Amniotic epithelial cell (primary cell): ENCODE measurements at regions not wholly inside any gene's neighbourhood (a gene's known extent, or its start where the extent isn't known, plus 50 kb on each side); places are given as distances from the start of the nearest gene placed in this dataset.
"Not testable (repeated sequence)": the region's sequence is repeated elsewhere in the genome, so short reads cannot be mapped to it uniquely, and the experiment has no call there.

Experiments used
- DNase-seq: peaks from one replicate; pipeline ENCODE4 v3.0.0-alpha.2; 2010; ENCODE audit warnings: low read depth

DNA sequence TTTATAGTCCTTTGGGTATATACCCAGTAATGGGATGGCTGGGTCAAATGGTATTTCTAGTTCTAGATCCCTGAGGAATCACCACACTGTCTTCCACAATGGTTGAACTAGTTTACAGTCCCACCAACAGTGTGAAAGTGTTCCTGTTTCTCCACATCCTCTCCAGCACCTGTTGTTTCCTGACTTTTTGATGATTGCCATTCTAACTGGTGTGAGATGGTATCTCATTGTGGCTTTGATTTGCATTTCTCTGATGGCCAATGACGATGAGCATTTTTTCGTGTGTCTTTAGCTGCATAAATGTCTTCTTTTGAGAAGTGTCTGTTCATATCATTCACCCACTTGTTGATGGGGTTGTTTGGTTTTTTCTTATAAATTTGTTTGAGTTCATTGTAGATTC lies 612.5 kb upstream of the SGCD start:
- DNase-seq, result not testable (repeated sequence)

DNA sequence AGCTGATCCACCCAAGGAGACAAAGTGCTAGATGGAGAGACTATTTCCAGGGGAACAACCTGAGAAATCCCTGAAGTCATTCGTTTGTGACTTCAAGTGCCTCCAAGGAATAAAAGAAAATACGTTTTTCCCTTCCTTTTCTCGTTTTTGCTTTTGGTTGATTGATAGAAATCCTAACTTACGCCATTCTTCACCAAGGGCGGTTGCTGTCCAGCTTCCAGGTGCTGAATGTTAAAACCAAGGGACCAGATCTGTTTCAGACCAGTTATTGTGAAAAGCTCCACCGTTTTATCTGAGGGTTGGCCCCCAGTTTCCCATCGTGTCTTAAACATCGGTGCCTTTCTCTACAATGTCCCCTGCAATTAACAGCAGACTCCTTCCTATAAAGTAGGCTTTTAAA lies 600.7 kb upstream of the SGCD start:
- peak; percentile 0 for DNase-seq

DNA sequence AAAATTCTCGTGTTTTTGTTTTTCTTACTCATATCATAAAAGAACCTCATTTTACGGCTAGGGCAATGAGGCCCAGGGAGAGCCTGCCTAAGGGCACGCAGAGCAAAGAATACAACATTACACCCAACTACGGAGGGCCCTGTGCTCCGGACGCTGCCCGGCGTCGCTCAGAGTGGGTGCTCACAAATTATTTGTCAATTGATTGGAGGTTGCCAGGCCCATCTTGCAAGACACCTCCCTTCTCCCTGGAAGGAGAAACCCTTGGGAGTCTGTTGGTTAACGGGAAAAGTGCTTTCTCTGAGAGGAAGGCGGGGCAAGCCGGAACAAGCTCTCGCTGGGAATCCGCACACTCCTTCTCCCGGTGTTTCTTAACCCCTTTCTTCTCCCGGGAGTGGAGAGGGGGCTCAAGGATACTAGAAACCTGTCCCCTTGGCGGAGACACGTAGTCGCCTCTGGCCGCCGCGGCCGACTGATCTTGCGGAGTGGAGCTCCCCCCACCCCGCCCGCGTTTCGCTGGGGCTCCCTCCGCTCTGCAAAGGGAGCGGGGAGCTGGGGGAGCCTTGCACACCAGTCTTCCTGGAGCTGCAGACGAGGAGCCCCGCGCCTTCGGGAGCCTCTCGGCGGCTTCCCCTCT lies 599.3 kb upstream of the SGCD start:
- DNase-seq, result no peak

DNA sequence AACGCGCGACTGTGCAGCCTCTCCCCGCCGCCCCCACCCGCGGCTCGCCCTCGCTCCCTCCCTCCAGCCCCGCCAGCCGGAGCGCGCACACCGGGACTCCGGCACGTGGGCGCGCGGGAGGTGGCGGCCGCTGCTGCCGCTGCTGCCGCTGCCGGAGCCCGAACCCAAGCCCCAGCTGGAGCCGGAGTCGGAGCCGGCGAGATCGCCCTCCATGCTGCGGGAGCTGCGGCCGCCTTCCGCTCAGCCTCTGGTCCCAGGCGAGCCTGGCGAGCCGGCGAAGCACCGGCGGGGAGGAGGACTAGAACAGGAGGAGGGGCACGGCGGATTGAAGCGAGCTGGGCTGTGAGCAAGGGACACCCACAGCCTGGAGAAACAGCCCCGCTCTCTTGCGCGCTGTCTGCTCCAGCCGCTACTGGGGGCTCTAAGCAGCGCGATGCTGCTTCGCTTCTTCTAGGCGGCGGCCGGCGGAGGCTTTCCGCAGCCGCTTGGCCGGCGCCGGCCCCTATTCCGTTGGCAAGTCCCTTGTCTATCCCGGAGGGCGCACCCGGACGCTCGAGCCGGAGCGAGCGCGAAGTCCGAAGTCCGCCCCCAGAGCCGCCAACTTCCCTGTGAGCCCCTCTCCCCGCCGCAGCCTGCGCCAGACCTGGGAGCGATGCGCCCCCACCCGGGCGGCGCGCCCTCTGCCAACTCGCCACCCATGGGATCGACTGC lies 598.7 kb upstream of the SGCD start:
- peak; percentile 1 for DNase-seq

DNA sequence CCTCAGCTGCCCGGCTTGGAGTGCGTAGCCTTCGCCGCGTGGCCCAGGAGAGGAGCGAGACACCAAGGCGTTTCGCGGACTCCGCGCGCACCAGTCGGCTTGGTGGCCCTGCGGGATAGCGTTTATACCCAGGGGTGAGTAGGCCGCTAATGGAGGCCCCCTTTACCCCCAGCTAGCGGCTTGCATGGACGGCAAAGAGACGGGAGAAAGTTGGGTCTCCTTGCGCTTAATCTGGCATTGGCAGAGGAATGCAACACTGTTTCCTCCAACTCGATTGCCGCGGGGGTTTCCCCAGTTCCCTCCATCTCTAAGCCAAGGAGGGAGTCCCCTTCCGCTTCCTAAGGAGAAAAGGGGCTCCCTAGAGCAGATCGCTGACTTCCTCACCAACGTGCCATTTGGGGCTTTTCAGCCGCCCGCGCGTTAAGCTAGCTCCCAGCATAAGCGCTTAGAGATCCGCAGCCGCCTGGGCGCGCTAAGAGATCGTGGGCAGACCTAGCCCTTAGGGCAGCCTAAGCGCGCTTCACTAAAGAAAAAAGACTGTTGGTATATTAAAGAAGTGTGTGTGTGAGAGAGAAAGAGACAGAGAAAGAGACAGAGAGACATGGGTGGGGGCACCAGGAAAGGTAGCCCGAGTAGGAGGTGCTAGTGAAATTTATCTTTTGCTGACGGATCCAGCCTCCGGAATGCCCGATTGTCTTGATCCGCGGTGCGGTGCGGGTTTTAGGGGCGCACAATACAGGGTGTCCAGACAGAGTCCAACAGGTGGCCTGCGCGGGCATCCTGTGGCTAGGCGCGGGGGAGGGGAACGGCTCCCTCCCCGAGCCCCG lies 597.9 kb upstream of the SGCD start:
- no peak for DNase-seq

DNA sequence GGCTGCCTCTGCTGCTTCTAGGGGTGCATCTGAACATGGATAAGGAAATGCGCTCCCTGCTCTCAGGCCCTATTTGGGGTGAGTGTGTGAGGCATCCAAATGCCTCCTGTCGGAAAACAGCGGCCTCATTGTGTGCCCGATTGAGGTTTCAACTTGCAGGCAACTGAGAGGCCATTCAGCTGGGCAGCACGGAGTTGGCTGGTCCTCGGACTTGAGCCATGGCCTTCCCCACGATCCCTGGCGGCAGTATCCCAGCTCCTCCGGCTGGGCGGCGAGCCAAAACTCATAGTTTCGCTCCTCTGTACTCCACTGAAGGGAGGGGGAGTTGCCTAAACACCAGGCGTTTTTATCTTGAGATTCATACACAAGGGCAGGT lies 597.3 kb upstream of the SGCD start:
- no peak for DNase-seq

DNA sequence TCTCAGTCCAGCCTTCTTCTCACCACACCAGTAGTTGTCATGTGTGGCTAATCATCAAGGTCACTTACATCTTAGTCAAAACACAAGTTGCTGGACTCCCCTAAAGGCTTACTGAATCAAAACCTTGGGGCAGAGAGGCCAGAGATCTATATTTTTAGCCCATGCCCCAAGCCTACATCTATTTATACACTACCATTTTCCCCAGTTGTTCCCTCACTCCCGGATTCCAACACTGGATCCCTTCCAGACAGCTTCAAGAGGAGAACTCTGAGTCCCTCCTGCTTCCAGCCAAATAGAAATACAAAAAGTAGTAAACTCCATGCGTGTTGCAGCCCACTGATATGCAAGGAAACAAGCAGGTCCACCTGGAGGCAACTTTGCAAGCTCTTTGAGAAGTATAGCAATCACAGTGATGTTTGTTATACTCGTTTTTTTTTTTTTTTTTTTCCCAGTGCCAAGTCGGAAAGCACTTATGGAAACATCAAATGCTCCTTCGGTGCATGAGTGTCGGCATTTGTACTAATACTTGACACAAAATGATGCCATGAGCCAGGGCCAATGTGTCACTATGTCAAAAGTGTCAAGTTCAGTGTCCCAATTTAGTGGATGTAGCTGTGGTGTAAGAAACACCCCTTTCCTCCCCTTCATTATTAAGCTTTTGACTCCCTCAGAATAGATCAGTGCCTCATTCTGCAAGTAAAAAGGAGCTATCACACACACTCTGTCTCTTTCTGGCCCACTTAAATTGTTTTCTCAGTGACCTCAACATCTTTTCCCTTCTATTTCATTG lies 594.2 kb upstream of the SGCD start:
- no peak for DNase-seq

DNA sequence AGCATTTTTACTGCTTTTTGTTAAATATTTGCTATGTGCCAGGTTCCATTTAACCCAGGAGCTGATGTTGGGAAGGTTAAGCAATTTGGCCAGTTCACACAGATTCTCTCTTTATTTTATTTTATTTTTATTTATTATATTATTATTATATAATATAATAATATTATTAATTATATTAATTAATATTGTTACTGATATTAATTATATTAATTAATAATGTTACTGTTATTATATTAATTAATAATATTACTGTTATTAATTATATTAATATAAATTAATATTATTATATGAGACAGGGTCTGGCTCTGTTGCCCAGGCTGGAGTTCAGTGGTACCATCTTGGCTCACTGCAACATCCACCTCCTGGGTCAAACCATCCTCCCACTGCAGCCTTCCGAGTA lies 593.0 kb upstream of the SGCD start:
- no peak for DNase-seq

DNA sequence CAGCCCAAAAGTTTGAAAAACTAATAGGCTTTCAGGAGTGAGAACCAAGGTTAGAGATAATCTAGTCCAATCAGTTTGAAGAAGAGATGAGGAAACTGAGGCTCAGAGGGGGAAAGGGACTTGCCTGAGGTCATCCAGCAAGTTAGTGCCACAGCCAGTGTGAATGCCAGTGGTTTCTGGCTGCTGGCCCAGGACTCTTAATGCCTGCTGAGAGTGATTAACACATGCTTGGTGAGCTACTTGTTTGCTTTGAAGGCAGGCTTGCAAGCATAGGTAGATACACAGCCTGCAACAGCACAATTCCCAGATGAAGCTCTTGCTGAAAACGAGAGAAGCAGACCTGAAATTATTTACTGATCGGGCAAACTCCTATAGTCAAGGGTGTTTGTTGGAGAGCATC lies 591.6 kb upstream of the SGCD start:
- no peak for DNase-seq

DNA sequence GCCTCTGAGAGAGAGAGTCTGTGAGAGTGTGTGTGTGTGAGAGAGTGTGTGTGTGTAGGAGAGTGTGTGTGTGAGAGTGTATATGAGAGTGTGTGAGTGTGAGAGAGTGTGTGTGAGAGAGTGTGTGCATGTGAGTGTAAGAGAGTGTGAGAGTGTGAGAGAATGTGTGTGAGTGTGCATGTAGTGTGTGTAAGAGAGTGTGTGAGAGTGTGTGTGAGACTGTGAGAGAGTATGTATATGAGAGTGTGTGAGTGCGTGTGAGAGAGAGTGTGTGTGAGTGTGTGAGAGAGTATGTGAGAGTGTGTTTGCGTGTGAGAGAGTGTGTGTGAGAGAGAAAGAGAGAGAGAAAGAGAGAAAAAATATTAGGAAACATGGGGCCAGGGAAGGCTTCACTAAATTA lies 588.3 kb upstream of the SGCD start:
- DNase-seq, result no peak

DNA sequence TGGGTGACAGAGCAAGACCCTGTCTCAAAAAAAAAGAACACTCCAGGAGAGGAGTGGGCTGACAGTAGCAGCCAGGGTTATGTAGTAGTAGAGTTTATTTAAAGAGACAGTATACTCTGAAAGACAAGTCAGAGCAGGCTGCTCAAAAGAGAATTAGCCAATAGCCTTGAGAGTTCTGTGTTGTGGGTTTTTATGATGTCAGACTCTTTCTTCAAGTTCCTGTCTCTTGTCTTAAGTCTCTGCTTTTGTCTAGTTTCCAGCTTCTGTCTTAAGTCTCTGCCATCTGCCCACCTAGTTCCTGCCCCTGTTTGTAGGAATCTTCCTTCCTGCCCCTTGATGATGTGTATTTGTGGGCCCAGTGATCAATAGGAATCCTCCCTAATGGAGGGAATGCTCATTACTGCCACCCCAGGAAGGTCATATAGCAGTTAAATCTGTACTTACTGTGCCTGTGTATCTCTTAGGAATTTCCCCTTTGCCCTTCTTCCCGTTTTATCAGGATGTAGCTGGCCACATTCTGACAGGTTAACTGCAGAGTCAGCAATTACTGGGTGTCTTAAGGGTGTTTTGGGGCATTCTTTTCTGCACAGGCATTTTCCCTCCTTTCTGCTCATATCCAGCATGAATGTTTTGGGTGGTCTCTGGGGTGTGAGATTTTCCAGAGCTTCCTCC lies 580.5 kb upstream of the SGCD start:
- no peak for DNase-seq

DNA sequence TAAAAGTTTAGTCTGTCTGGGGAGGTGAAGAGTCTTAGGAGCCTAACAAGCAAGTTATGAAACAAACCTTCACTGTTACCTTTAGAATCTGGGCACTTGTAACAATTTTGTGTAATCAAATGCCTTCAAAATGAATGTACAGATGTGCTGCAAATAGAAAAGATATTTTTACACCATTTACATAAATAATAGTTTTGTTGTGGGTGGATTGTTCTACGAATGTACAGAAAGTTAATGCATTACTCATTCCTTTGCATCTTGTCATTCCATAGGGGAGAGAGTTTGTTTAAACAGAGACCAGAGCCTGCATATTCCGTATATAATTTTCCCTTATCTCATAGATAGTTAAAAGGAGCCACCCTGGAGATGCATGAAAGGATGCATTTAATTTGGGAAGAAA lies 576.9 kb upstream of the SGCD start:
- no peak for DNase-seq

DNA sequence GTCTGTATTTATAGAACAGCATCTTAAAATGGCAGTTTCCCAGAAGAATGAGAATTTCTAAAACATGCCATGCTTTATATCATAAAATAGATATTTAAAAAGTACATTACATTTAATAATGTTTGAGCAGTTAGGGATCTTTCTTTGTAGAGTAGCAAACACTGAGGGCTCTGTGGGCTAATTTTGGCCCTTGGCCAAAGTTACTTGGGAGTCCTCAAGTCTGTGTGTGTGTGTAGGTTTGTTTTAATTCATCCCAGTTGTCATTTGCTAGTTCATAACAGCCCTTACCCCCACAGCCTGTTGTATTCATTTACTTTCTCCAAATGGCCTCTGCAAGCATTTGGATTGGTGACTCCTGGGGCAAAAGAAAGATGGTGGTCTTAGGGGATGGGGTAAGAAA lies 576.4 kb upstream of the SGCD start:
- DNase-seq, result no peak

DNA sequence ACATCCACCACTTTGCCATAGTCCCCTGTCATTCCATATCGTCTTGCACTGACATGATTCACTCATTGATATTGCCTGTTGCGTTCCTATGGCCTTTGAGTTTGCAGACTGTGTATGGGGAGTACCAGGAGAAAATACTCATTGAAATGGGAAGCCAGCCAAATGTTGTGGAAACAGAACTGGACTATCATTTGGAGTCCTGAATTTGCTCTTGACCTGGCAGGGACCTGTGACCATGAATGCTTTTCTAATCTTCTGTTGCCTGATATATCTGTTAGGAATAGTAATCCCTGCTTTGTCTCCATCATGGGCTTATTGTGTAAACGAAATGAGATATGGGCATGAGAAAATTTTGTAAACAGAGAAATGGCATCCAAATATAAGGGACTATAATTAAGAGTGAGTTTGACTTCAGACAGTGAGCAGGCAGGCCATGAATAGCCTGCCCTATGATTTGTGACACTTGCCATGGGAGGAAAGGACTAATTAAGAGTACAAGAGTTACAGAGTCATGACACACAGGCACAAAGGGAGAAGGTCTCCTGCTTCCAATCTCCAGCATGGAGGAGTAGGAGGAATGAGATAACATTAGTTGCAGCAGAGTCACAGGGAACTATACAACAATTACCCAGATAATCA lies 572.9 kb upstream of the SGCD start:
- DNase-seq, result no peak

DNA sequence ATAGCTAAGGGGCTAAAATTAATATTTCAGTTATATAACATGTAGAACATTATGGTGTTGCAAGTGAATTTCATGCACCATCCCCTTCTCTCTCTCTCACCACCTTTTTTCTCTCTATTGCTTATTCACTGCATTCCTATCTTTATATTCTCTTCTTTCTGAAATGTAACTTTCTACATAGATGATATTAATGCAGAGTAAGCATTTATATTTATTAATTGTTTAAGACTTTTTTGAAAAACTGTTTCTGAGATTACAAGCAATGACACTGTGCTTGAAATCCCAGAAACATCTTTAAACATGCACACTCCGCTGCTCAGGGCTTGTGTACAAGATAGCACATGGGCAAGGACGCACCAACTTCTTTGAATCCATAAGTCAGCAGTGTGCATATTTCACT lies 567.7 kb upstream of the SGCD start:
- DNase-seq, result no peak

DNA sequence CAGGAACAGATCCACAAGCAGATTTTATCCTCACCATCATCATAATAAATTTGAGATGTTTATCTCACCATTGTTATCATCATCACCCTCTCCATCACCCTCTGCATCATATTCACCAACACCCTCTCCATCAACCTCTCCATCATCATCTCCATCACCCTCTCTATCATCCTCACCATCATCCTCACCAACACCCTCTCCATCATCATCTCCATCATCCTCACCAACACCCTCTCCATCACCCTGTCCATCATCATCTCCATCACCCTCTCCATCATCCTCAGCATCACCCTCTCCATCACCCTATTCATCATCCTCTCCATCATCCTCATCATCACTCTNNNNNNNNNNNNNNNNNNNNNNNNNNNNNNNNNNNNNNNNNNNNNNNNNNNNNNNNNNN lies 567.0 kb upstream of the SGCD start:
- DNase-seq, result no peak

DNA sequence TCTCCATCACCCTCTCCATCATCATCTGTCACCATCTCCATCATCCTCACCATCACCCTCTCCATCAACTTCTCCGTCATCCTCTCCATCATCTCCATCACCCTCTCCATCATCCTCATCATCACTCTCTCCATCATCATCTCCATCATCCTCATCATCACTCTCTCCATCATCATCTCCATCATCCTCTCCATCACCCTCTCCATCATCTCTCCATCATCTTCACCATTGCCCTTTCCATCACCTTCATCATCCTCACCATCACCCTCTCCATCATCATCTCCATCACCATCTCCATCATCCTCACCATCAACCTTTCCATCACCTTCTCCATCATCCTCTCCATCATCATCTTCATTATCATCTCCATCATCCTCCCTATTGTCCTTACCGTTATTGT lies 565.5 kb upstream of the SGCD start:
- DNase-seq, result no peak

DNA sequence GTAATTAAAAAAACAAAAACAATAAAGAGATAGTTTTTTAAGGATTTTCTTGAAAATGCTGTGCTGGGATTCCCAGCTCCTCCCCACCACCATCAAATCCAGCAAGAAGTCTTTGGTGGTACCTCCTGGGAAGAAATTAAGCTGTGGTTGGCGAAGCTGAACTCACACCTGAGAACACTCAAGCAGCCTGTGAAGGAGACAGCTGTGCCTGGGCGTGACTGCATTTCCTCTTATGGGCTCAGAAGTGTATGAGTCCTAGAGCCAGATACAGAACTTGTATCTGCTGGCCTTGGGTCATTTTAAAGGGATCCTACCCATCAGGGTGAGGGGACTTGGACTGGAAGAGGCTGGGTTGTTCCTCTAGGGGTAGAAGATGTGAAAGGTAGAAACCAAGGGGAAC lies 561.2 kb upstream of the SGCD start:
- no peak for DNase-seq

DNA sequence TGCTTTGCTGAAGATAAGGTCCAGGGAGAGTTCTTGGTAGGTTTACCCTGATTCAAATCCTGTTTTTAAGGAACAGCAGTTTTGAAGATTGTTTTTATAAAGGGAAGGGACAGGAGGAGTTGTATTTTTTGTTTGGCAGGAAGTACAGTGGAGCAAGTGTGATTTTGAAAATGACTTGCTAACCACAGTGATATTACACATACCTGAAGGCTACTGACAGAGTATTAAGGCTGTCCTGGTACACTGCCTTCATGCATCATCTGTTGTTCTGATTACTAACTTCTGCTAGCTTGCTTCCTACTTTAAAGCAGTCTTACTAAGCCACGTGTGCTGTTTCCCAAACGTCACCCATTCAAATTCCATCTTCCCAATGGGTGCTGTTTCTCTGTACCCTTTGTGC lies 559.5 kb upstream of the SGCD start:
- no peak for DNase-seq

DNA sequence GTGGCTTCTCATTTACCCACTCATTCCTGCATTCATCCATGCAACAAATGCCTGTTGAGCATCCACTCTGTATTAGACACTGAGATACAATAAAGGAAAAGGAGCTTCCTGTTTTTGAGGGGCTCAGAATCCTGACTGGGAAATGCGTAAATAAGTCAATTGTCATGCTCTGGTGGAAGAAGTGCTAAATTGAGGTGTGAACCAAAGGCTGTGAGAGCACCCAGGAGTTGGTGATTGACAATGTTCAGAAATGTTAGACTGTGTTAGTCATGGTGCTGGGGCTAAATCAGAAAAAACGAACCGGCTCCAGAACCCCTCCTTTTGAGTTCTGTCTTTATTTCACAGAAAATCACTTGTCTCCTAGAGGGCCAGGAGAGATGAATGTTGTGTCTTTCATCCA lies 558.6 kb upstream of the SGCD start:
- DNase-seq, result no peak

DNA sequence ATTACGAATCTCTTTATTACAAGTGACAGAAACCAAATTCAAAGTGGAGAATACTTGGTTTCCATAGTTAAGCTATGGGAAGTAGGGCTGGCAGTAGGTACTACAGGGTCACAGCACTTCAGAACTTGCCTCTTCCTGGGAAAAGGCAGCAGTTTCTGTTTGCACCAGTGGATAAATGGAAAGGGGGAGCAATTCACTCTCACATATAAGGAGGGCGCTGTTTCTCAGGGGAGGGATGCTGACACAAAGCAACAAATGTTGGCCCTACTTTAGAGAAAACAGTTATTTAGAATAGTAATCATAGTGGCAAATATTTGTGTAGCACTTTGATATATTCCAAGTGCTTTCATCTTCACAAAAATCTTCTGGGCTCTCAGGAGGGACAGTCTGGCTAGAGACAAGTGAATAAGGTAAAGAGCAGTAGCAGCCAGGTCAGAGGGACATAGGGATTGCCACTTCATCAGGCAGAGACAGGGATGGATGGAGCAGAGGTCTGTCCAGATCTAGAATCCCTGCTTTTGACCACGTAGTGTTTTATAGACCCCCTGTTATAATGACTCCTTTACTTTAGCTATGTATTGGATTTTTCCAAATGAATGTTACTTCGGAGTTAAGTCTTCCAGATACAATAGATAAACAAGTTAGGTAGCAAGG lies 554.8 kb upstream of the SGCD start:
- no peak for DNase-seq
